Left renal pelvis (tissue), 4 donors: ENCODE measurements at regions not wholly inside any gene's neighbourhood (a gene's known extent, or its start where the extent isn't known, plus 50 kb on each side); places are given as distances from the start of the nearest gene placed in this dataset.

Experiments
- DNase-seq, 4 donors: peaks; one replicate each; pipeline ENCODE4 v3.0.0-alpha.2; 2013; ENCODE audit warnings: low read depth in 4 of 4, low spot score in 3 of 4

DNA sequence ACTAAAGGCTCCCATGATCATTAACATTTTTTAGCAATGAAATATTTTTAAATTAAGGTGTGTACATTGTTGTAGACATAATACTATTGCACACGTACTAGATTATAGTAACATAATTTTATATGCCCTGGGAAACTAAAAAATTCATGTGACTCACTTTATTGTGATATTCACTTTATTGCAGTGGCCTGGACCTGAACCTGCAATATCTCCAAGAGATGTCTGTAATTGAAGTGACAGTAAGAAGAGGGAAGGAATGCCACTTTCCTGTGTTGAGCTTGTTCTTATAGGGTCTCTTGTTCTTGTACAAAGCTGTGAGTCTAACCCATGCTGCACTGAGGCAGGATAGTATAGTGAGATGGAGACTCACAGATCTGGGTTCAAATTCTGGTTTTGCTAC is 66.9 kb upstream of the USP24 start:
- no peak for DNase-seq

DNA sequence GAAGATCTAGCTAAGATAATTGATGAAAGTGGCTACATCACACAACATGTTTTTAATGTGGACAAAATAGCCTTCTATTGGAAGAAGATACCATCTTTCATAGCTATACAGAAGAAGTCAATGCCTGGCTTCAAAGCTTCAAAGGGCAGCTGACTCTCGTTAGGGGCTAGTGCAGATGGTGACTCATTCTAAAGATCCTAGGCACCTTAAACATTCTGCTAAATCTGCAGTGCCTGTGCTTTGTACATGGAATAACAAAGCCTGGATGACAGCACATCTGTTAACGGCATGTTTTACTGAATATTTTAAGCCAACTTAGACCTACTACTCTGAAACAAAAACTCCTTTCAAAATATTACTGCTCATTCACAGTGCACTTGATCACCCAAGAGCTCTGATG is 65.6 kb upstream of the USP24 start:
- no peak for DNase-seq

DNA sequence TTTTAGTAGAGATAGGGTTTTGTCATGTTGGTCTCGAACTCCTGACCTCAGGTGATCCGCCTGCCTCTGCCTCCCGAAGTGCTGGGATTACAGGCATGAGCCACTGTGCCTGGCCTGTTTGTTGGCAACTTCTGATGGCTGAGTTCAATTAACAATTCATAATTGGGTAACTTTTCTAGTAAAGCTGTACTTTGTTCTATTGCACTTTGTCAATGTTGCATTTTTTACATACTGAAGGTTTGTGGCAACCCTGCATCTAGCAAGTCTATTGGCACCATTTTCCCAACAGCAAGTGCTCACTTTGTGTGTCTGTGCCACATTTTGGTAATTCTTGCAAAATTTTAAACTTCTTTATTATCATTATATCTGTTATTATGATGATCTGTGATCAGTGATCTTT is 64.5 kb upstream of the USP24 start:
- no peak for DNase-seq

DNA sequence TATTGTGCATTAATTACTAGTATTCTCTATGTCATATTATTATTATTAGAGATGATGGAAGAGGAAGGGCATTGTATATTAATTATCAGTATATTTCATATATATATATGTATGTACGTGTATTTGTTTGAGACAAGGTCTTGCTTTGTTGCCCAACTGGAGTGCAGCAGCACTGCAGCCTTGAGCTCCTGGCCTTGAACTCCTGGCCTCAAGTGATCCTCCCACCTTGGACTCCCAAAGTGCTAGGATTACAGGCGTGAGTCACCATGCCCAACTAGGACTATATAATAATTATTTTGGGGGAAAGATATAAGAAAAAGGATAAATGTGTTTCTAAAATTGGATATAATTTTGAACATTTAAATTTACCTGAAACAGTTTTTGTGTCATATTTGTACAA is 63.2 kb upstream of the USP24 start:
- DNase-seq: no peak

DNA sequence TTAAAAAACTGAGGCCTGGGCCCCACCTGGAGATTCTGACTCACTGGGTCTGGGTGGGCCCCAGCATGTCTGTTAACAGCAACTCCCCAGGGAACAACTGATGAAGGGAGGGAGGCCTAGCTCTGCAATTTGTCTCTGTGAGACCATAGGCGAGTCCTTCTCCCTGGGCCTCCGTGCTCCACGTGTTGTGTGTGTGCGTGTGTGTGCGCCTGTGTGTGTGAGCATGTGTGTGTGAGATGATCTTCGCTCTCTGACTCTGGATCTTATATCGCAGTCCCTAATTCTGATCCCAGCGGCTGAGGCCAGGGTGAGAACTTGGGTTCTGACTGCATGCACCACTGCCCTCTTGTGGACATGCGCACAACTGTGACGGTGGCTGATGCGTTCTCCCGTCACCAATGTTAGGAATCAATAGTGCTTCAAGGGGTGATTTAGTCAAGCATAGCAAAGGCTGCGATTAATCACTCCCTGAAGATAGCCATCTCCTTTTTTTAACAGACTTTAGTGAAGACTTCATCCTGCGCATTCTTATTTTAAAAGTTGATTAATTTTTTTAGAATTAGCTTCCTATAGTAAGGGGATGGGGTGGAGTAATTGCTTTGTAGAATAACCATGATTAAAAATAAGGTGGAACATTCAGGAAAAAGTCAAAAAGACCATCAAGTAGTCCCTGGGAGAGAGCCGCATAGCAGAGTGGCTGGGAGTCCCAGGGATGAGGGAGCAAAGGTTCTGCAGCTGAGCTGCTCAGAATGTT is 62.4 kb upstream of the USP24 start:
- DNase-seq: peak; percentile 16 to 59 (median 50)

DNA sequence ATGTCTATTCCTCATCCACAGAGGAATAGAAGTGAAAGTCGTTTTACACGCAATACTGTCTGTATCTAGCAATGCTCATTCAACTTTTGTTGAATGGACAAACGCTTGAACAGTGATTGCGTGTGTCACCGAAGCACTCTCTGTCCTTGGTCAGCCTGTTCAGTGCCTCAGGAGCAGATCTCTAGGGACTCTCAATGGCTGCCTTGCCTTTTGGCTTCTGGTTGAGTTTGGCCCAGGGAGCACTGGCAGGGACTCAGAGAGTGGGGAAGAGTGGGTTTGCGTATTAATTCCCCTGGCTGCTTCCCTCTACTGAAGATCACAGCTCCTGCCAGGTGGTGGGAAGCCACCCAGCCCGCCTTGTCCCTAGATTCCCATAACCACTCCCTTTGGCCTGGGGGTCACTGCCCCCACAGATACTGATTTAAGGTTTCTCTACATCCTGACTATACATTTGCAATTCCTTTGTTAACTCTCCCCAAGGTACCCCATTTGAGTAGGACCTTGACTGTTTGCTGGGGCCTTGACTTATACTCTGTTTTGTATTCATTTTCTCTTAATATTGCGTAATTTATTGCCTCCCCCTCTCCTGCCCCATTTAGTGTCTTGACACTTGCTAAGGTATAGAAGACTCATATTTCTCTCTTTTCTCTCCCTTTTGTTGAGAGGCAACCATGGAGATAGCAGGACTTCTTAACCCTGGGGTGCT is 61.7 kb upstream of the USP24 start:
- no peak for DNase-seq

DNA sequence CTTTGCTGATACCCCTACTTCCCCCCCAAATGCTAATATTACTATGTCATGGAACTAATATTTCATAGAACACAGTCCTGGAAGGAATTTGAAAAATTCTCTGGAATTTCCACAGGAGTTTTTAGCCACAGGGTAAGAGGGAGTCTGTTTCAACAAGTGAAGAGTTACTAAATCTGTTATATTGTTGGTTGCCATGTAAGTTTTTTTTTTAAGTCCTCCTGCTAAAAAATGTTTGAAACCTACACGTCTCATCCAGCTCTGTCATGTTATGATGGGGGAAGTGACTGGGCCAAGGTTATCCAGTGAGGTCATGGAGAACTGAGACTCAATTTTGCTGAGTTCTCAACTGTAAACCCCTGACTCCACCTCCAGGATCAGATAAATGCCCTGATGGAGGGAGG is 60.8 kb upstream of the USP24 start:
- DNase-seq: no peak

DNA sequence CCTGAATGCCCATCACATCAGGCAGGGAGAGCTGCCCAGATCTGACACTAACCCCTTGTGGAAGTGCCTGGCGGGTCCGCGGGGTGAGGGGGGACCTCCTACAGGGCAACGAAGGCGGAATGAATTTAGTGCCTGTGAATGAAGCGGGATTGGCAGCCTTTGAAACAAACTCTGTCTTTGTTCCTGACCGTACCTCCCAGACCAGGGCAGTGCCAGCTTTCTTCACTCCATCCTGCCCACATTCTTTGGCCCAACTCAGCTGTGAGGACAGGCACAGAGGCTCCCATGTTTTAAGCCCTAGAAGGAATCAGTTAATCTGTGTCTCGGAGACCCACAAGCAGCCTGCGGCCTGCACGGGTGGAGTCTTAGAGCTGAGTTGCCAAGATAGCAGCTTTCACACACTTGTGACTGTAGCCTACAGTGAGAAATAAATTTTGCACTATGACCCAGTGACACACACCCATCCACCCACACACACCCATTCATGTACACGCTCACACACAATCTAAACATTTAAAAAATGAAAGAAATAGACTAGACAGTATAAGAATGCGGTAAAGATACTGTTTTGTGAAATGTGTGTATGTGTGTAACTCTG is 60.1 kb upstream of the USP24 start:
- no peak for DNase-seq

DNA sequence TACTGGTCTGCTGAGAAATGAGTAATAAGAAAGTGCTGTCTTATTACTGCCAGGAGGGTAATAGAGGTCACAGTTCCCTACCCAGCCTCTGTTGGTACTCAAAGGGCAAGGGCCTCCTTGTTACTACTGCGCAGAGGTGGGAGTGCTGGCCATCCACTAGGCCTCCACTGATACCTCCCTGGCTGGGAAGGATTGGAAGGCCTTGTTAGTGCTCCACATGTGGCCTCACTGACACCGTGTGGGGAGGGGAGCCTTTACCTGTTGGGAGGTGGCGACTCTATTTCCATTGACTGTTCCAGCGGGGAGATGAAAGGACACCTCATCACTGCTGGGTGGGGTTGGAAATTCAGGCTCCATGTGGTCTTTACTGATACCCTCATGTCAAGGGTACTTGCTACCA is 57.8 kb upstream of the USP24 start:
- DNase-seq: no peak
